Prostate gland (tissue), 2 donors: ENCODE measurements at regions not wholly inside any gene's neighbourhood (a gene's known extent, or its start where the extent isn't known, plus 50 kb on each side); places are given as distances from the start of the nearest gene placed in this dataset.

Source experiments
- CTCF ChIP-seq, 4 experiments: fragments of 200-600 bp in 2 of 4; fragments of 450-650 bp in 2 of 4; sonication (generic) in 2 of 4; IDR thresholded peaks; 1 replicate in 3 of 4; 2 replicates in 1 of 4; pipeline ENCODE4 v1.5.1; 2016 to 2019; ENCODE audit warnings: antibody characterized with exemption in 4 of 4, mild to moderate bottlenecking in 2 of 4, moderate library complexity in 2 of 4
- POLR2A ChIP-seq: fragments of 450-650 bp; IDR thresholded peaks from one replicate; pipeline ENCODE4 v1.6.1; 2016; ENCODE audit warnings: antibody characterized with exemption, mild to moderate bottlenecking
- POLR2AphosphoS5 ChIP-seq: sonication (generic); formaldehyde crosslinking; IDR thresholded peaks from one replicate; pipeline ENCODE4 v1.6.1; 2017; ENCODE audit warnings: antibody characterized with exemption

DNA sequence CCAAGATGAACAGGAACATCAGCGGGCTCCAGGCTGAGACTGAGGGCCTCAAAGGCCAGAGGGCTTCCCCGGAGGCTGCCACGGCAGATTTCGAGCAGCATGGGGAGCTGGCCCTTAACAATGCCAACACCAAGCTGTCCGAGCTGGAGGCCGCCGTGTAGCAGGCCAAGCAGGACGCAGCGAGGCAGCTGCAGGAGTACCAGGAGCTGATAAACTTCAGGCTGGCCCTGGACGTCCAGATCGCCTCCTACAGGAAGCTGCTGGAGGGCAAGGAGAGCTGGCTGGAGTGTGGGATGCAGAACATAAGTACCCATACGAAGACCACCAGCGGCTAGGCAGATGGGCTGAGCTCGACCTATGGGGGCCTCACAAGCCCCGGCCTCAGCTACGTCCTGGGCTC lies 823.4 kb upstream of the NEGR1 start:
- TF ChIP-seq POLR2AphosphoS5 (no peak), CTCF (IDR thresholded peaks at IDR 0.05) (no peak), POLR2A (no peak)
